ENCODE measurements at regions not wholly inside any gene's neighbourhood (a gene's known extent, or its start where the extent isn't known, plus 50 kb on each side); places are given as distances from the start of the nearest gene placed in this dataset.

DNA sequence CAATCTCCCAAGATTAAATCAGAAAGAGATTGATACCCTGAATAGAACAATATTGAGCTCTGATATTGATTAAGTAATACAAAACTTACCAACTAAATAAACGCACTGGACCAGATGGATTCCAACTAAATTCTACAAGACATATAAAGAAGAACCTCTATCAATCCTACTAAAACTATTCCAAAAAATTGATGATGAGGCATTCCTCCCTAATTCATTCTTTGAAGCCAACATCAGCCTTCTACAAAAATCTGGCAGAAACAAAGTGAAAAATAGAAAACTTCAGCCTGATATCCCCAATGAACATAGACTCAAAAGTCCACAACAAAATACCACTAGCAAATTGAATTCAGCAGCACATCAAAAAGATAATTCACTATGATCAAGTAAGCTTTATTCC lies 695.5 kb downstream of the NYAP2 start:
- TF ChIP-seq, protein P1, sequence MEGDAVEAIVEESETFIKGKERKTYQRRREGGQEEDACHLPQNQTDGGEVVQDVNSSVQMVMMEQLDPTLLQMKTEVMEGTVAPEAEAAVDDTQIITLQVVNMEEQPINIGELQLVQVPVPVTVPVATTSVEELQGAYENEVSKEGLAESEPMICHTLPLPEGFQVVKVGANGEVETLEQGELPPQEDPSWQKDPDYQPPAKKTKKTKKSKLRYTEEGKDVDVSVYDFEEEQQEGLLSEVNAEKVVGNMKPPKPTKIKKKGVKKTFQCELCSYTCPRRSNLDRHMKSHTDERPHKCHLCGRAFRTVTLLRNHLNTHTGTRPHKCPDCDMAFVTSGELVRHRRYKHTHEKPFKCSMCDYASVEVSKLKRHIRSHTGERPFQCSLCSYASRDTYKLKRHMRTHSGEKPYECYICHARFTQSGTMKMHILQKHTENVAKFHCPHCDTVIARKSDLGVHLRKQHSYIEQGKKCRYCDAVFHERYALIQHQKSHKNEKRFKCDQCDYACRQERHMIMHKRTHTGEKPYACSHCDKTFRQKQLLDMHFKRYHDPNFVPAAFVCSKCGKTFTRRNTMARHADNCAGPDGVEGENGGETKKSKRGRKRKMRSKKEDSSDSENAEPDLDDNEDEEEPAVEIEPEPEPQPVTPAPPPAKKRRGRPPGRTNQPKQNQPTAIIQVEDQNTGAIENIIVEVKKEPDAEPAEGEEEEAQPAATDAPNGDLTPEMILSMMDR (IDR thresholded peaks at IDR 0.05; ENCODE audit: insufficient read depth, low read length, poor library complexity, severe bottlenecking): no peak
- TF ChIP-seq EZH2phosphoT487 (conservative IDR thresholded peaks at IDR 0.05; ENCODE audit: low read length): no peak
